Posterior vena cava (tissue), 2 donors: ENCODE measurements at regions not wholly inside any gene's neighbourhood (a gene's known extent, or its start where the extent isn't known, plus 50 kb on each side); places are given as distances from the start of the nearest gene placed in this dataset.
A peak's percentile ranks its signal among the peaks of the same experiment; 100 is the strongest.
"Not testable (repeated sequence)": the region's sequence is repeated elsewhere in the genome, so short reads cannot be mapped to it uniquely, and the experiment has no call there.

ENCODE experiments used
- DNase-seq: peaks from one replicate; pipeline ENCODE4 v3.0.0-alpha.2; 2020; ENCODE audit warnings: low spot score
- intact Hi-C, 2 donors: fragments of 100-400 bp; cut with DNase I; formaldehyde crosslinking; loops; one replicate each; pipeline versions ENCODE4 v1.14.1 to v1.14.2; 2022 to 2023
- donor health status: DM: yes; HTN: yes; CAD: no.
- donor health status: DM: yes; HTN: yes; CAD: no.

GRCh38 chr1:29948581-29948980, 712.3 kb downstream of the PTPRU start:
- DNase-seq = no peak
- intact Hi-C loops = no loop called here

- intact Hi-C loops = no loop called here
- DNase-seq = no peak
These were observed 709.7 kb downstream of the PTPRU start for GRCh38 chr1:29946057-29946456.

- intact Hi-C loops = no loop called here
- DNase-seq = no peak
These were observed 709.1 kb downstream of the PTPRU start for GRCh38 chr1:29945426-29945825.

GRCh38 chr1:29944253-29944905, 708.1 kb downstream of the PTPRU start:
- intact Hi-C loops = no loop called here
- DNase-seq = no peak

GRCh38 chr1:29943034-29943433, 706.7 kb downstream of the PTPRU start:
- intact Hi-C loops = no loop called here

GRCh38 chr1:29939079-29939478, 702.8 kb downstream of the PTPRU start:
- intact Hi-C loops = no loop called here
- DNase-seq = no peak

More at GRCh38 chr1:29943034-29943433, 706.7 kb downstream of the PTPRU start:
- no peak for DNase-seq

GRCh38 chr1:29937356-29937755, 701.0 kb downstream of the PTPRU start:
- no peak for DNase-seq
- intact Hi-C loops = loop anchor here in 1 of 2 donors (2.0 kb wide), 1 partner anchor 205 kb away; no protein-coding TSS in a partner anchor

GRCh38 chr1:29936031-29936544, 699.8 kb downstream of the PTPRU start:
- no peak for DNase-seq
- intact Hi-C loops = loop anchor here in 1 of 2 donors (2.0 kb wide), 1 partner anchor 203 kb away; no protein-coding TSS in a partner anchor

GRCh38 chr1:29934255-29934772, 698.0 kb downstream of the PTPRU start:
- DNase-seq = no peak
- intact Hi-C loops = no loop called here

- intact Hi-C loops = no loop called here
- no peak for DNase-seq
These were observed 696.7 kb downstream of the PTPRU start for GRCh38 chr1:29933067-29933466.

- DNase-seq = no peak
- intact Hi-C loops = no loop called here
These were observed 696.3 kb downstream of the PTPRU start for GRCh38 chr1:29932626-29933025.

GRCh38 chr1:29931477-29932175, 695.3 kb downstream of the PTPRU start:
- DNase-seq = no peak
- intact Hi-C loops = no loop called here

- no peak for DNase-seq
- intact Hi-C loops = no loop called here
These were observed 688.7 kb downstream of the PTPRU start for GRCh38 chr1:29925058-29925457.

GRCh38 chr1:29924017-29924431, 687.7 kb downstream of the PTPRU start:
- intact Hi-C loops = no loop called here
- DNase-seq = no peak

- intact Hi-C loops = no loop called here
- no peak for DNase-seq
These were observed 685.4 kb downstream of the PTPRU start for GRCh38 chr1:29921741-29922140.

- intact Hi-C loops = no loop called here
- DNase-seq = no peak
These were observed 684.5 kb downstream of the PTPRU start for GRCh38 chr1:29920784-29921183.

- intact Hi-C loops = no loop called here
- peak; percentile 67 for DNase-seq
These were observed 684.0 kb downstream of the PTPRU start for GRCh38 chr1:29920316-29920715.

GRCh38 chr1:29919041-29919440, 682.7 kb downstream of the PTPRU start:
- intact Hi-C loops = not testable (repeated sequence)
- peak; percentile 59 for DNase-seq

- intact Hi-C loops = no loop called here
- DNase-seq = no peak
These were observed 680.5 kb downstream of the PTPRU start for GRCh38 chr1:29916656-29917369.

- peak; percentile 0 for DNase-seq
- intact Hi-C loops = no loop called here
These were observed 678.6 kb downstream of the PTPRU start for GRCh38 chr1:29914936-29915335.
